KG1 (cell line): ENCODE measurements at regions not wholly inside any gene's neighbourhood (a gene's known extent, or its start where the extent isn't known, plus 50 kb on each side); places are given as distances from the start of the nearest gene placed in this dataset.
"Not testable (repeated sequence)": the region's sequence is repeated elsewhere in the genome, so short reads cannot be mapped to it uniquely, and the experiment has no call there.

ENCODE experiments used
- DNase-seq: peaks from one replicate; lab custom pipeline; 2025; lab: John Stamatoyannopoulos, UW

DNA sequence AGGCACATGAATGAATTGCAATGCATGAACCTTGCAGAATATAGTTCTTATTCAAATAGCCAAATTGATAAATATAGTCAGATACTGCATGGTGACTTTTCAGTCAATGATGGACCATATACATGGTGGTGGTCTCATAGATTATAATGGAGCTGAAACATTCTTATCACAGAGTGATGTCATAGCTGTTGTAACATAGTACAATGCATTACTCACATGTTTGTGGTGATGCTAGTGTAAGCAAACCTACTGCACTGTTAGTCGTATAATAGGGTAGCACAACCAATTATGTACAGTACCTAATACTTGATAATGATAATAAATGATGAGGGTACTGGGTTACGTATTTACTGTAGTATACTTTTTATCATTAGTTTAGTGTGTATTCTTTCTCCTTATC lies 280.3 kb downstream of the BCAT1 start:
- DNase-seq, result no peak

DNA sequence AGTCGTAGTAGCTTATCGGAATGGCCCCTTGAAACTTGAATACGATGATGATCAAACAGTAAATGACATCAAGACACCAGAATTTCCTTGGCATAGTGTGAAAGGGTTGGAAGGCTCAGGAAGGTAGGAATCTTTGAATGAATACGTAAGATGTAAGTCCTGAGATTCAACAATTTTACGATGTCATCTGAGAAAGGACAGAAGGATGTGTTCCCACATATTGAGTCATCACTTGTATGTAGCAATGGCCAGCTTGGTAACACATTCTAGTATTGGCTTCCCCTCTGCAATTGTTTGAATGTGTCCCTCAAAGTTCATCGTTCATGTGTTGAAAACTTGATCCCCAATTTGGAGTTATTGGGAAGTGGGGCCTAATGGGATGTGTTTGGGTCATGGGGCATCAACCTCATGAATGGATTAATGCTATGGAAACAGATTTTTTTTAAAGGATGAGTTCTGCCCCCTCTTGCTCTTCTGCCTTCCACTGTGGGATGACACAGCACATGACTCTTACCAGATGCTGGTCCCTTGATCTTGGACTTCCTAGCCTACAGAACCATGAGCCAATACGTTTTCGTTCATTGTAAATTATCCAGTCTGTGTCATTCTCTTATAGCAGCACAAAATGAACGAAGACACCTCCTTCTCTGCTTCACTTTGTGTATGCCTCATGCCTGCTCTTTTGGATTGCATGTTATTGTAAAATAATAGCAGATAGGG lies 284.6 kb downstream of the BCAT1 start:
- DNase-seq, result no peak

DNA sequence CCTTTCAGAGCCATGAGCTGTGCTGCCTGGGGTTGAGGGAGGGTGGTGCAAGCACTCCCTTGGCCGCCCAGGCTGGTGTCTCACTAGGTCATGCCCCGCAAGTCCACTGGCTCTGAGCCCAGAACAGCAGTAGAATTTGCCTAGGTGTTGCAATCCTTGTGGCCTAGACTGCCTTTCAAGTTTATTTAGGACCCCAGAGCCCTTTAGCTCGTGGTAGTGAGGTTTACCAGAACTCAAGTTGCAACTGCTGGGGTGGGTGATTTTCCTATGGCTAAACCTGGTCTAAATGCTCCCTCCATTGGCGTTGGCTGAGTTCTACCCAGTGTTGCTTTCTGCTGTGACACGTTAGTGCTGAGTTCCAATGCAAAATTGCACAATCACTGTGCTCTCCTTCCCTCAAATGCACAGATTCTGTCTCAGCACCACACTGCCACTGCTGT lies 287.2 kb downstream of the BCAT1 start:
- DNase-seq, result no peak

GRCh38 chr12:24659016-24659415 lies 289.9 kb downstream of the BCAT1 start:
- DNase-seq, result no peak

DNA sequence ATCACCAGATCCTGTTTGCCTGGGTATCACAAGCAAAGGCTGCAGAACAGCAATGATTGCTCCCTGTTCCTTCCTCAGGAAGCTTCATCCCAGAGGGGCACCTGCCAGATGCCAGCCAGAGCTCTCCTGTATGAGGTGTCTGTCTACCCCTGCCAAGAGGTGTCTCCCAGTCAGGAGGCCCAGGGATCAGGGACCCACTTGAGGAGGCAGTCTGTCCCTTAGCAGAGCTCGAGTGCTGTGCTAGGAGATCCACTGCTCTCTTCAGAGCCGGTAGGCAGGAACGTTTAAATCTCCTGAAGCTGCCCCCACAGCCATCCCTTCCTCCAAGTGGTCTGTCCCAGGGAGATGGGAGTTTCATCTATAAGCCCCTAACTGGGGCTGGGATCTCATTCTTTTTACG lies 294.6 kb downstream of the BCAT1 start:
- DNase-seq, result not testable (repeated sequence)

DNA sequence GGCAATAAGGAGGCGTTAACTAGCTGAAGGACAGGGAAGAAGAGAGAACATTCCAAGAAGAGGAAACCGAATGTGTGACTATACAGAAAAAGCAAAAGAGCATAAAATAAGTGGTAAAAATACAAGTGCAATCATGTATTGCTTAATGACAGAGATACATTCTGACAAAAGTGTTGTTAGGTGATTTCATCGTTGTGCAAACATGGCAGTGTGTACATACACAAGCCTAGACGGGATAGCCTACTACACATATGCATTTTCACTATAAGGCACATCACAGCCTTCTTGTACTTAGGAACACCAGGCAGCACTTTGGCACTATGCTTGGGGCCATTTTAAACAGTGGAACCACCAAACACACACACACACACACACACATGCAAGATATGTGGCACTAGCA lies 299.3 kb downstream of the BCAT1 start:
- no peak for DNase-seq

DNA sequence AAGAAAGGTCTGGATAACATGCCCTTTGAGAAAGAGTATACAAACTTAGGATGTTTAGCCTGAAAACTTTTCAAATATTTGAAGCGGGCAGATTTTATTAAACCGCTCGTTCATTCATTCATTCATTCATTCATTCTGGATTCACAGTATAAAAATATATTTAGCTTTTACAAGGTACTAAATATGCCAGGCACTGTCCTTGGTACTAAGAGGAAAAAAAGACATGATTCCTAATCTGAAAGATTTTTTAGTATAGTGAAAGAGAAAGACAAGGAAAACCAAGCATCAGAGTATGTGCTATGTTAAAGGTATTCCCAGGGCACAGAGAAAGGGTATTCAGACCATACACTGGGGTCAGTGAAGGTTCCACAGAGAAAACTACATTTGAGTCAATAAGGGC lies 299.7 kb downstream of the BCAT1 start:
- no peak for DNase-seq

GRCh38 chr12:24645254-24645653 lies 303.6 kb downstream of the BCAT1 start:
- no peak for DNase-seq

GRCh38 chr12:24643120-24644119 lies 305.5 kb downstream of the BCAT1 start:
- DNase-seq, result no peak

DNA sequence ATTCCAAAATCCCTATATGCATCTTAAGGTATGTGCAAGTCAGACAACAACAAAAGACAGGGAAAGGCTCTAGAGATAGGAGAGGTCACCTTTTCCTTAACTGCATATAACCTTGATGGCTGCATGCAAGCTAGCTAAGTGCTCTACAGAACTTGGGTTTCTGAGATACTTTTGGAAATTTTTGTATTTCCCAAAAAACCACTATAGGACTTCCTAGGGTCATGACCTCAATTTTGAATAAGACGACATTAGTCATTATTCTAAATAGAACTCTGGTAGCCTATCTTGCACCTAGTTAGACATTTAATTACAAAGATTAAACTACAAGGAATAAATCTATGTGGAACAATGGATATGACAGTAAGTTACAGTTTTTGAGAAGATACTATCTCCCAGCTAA lies 309.3 kb downstream of the BCAT1 start:
- no peak for DNase-seq

- no peak for DNase-seq
These were observed 316.4 kb downstream of the BCAT1 start for GRCh38 chr12:24632466-24632865.

DNA sequence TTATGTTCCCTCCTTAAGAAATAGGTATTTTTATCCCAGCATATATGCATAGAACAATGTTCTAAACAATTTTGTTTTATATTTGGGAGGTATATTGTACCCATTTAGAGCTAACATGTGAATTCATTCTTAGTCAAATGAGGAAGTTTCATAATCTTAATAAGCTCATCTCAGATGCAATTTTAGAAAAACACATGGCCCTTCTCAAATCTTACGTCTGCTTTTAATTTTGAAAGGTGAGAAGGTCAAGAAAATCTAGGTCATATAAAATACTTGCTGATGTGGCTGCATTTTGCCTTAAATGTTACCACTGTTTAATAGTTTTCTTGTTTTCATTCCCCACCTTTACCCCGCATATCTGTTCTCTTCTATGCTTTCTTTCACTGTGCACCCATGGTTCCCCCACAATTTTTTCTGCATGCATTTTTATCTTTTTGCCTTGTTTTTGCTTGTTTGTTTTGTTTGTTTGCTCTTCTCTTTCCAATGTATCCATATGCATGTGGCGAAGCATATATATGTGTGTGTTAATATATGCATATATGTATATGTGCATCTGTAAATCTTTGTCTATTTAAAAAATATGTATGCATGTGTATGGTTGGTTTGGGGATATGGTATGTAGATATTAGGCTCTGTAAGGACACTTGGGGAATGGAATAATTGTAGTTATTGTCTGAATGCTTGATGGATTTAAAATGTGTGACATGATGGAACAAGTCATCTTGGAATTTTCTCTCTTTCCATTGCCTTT lies 317.1 kb downstream of the BCAT1 start:
- no peak for DNase-seq

GRCh38 chr12:24630856-24631255 lies 318.0 kb downstream of the BCAT1 start:
- no peak for DNase-seq

DNA sequence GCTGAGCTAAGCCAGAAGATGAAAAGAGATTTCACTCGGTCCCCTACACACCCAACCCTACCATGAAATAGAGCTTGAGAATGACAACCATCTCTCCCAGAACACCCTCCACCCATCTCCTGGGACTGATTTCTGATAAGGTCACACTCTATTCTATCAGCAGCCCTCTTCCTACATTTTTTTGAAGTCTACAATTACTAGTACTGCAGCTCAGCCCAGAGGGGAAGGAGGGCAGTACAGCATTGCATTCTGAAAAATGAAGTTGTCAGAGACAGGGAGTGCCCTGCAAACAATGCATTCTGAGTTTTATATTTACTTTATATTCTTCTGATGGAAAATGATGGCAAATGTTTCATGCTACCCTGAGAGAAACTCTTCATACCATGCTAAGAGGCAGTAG lies 318.5 kb downstream of the BCAT1 start:
- DNase-seq, result no peak

GRCh38 chr12:24625103-24625502 lies 323.8 kb downstream of the BCAT1 start:
- DNase-seq, result no peak

- not testable (repeated sequence) for DNase-seq
These were observed 328.9 kb downstream of the BCAT1 start for GRCh38 chr12:24619954-24620353.

DNA sequence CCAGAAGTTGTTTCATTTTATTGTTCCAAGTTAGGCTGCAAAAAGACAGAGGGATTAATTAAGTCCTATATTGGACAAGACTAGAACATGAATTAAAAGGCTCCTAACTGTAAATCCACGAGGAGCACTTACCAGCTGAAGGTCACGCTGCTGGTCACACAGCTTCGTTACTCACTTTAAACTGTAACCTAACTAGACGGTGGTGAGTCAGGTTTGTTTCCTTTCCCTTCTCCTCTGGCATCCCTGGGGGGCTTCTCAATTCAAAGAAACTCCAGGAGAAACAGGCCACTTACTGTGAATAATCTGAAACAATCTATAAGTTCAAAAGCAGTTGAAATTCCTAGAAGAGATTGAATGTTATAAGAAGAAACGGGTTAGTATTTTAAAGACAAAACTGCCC lies 331.4 kb downstream of the BCAT1 start:
- DNase-seq, result no peak

- DNase-seq, result no peak
These were observed 332.9 kb downstream of the BCAT1 start for GRCh38 chr12:24615967-24616411.

DNA sequence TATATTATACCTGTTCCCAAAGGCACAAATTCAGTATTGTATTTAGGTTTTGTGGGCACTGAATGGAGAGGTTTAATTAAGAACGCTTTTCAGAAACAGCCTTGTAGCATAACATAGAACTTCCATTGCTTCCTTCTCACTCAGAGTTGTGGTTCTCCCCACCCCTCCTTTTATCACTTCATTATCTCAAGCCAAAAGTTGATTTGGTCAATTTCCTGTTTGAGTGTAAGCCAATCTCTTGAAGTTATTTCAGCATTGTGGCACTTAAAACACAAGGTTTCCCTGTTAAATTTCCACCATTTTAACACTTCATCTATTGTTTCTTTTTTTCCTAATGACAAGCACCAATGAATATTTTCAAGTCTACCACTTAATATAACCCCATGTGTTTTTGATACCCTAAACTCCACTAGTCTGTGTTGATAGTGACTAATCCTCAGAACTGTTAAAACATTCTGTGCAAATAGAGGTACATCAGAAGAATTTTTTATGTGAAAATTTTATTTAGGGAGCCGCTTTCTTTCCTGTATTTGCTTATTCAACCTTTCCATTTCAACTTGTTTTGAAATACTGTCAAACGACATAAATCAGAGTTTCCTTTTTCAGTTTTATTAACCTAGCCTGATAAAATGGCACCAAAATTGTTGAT lies 340.1 kb downstream of the BCAT1 start:
- no peak for DNase-seq

- DNase-seq, result no peak
These were observed 340.8 kb downstream of the BCAT1 start for GRCh38 chr12:24608108-24608507.

- no peak for DNase-seq
These were observed 343.0 kb downstream of the BCAT1 start for GRCh38 chr12:24605916-24606315.

DNA sequence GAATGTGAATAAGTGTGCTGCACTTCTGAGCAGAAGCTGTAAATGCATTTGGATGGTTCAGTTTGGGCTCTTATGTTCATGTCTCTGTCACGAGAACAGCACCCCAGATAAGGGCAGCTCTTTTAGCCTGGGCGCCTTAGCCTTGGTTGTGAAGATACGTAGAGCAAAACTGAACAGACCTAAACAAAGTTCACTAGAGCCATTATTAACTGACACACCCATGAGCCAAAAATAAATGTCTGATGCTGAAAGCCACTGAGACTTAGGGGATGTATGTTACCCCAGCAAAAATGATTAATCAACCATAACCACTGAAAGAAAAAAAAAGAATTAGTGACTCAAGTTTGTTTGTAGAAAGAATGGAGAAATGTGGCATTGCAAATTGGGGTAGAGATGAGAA lies 343.4 kb downstream of the BCAT1 start:
- DNase-seq, result no peak
